Liver (tissue), 8 donors: ENCODE measurements at regions not wholly inside any gene's neighbourhood (a gene's known extent, or its start where the extent isn't known, plus 50 kb on each side); places are given as distances from the start of the nearest gene placed in this dataset.

ENCODE experiments used
- DNase-seq: peaks from one replicate; pipeline ENCODE4 v3.0.0-alpha.2; 2017; ENCODE audit warnings: low spot score
- H3K27ac ChIP-seq, 2 donors: one replicate each; pipeline ENCODE4 v1.7.0; 2013; ENCODE audit warnings: inconsistent platforms in 2 of 2, low read length in 2 of 2, control low read depth in 1 of 2, low read depth in 1 of 2, mild to moderate bottlenecking in 1 of 2
- H3K27me3 ChIP-seq, 4 donors: one replicate each; pipeline versions ENCODE4 v1.6.1 to v1.7.0; 2013; ENCODE audit warnings: low read length in 3 of 4, inconsistent platforms in 1 of 4, mild to moderate bottlenecking in 1 of 4, moderate library complexity in 1 of 4; ENCODE audit not compliant: control insufficient read depth in 4 of 4, insufficient read depth in 4 of 4
- H3K36me3 ChIP-seq, 4 donors: one replicate each; pipeline versions ENCODE4 v1.6.1 to v1.7.0; 2013; ENCODE audit warnings: low read length in 3 of 4, mild to moderate bottlenecking in 3 of 4, low read depth in 1 of 4, moderate library complexity in 1 of 4; ENCODE audit not compliant: control insufficient read depth in 4 of 4, insufficient read depth in 3 of 4
- H3K4me1 ChIP-seq, 4 donors: one replicate each; pipeline versions ENCODE4 v1.6.1 to v1.7.0; 2013; ENCODE audit warnings: low read length in 3 of 4, mild to moderate bottlenecking in 3 of 4, moderate library complexity in 1 of 4; ENCODE audit not compliant: control insufficient read depth in 4 of 4, insufficient read depth in 4 of 4
- H3K4me3 ChIP-seq, 3 donors: one replicate each; pipeline versions ENCODE4 v1.6.1 to v1.7.0; 2013; ENCODE audit warnings: low read length in 3 of 3, control low read depth in 1 of 3, low read depth in 1 of 3, mild to moderate bottlenecking in 1 of 3
- H3K9ac ChIP-seq, 2 donors: one replicate each; pipeline ENCODE4 v1.7.0; 2013; ENCODE audit warnings: low read length in 2 of 2, mild to moderate bottlenecking in 2 of 2, moderate library complexity in 2 of 2, control low read depth in 1 of 2, low read depth in 1 of 2
- H3K9me3 ChIP-seq, 4 donors: one replicate each; pipeline versions ENCODE4 v1.6.1 to v1.7.0; 2013; ENCODE audit warnings: low read length in 3 of 4; ENCODE audit not compliant: control insufficient read depth in 4 of 4
- EGR1 ChIP-seq, 2 donors: IDR thresholded peaks; 2 replicates each; pipeline ENCODE4 v1.6.1; 2016 to 2018; ENCODE audit warnings: antibody characterized with exemption in 2 of 2, low read depth in 2 of 2
- GABPA ChIP-seq, 2 donors: IDR thresholded peaks in 1 of 2; conservative IDR thresholded peaks in 1 of 2; 2 replicates each; pipeline ENCODE4 v1.6.1; 2016; ENCODE audit warnings: antibody characterized with exemption in 2 of 2, mild to moderate bottlenecking in 1 of 2, moderate library complexity in 1 of 2
- HNF4A ChIP-seq, 2 donors: conservative IDR thresholded peaks; 2 replicates each; pipeline ENCODE4 v1.6.1; 2016; ENCODE audit warnings: antibody characterized with exemption in 2 of 2, mild to moderate bottlenecking in 2 of 2
- JUND ChIP-seq, 2 donors: IDR thresholded peaks; 2 replicates each; pipeline ENCODE4 v1.6.1; 2016; ENCODE audit warnings: antibody characterized with exemption in 2 of 2
- MAX ChIP-seq: IDR thresholded peaks from 2 replicates; pipeline ENCODE4 v1.6.1; 2016; ENCODE audit warnings: antibody characterized with exemption
- NR2F2 ChIP-seq: IDR thresholded peaks from 2 replicates; pipeline ENCODE4 v1.6.1; 2016; ENCODE audit warnings: antibody characterized with exemption
- RXRA ChIP-seq, 2 donors: IDR thresholded peaks; 2 replicates each; pipeline ENCODE4 v1.6.1; 2017 to 2018; ENCODE audit warnings: antibody characterized with exemption in 2 of 2, mild to moderate bottlenecking in 1 of 2
- SP1 ChIP-seq: IDR thresholded peaks from 2 replicates; pipeline ENCODE4 v1.6.1; 2018; ENCODE audit warnings: antibody characterized with exemption, mild to moderate bottlenecking
- TAF1 ChIP-seq: conservative IDR thresholded peaks from 2 replicates; pipeline ENCODE4 v1.6.1; 2016; ENCODE audit warnings: antibody characterized with exemption, mild to moderate bottlenecking
- YY1 ChIP-seq: IDR thresholded peaks from 2 replicates; pipeline ENCODE4 v1.6.1; 2016; ENCODE audit warnings: antibody characterized with exemption, mild to moderate bottlenecking
- ZBTB33 ChIP-seq: IDR thresholded peaks from 2 replicates; pipeline ENCODE4 v1.6.1; 2016; ENCODE audit warnings: antibody characterized with exemption
- WGBS: extraction: QIAGEN DNeasy Blood & Tissue Kit; methylation state at CpG from one replicate; pipeline ENCODE4 v1.1.7; 2013; 5-methylcytosine and 5-hydroxymethylcytosine counted together
- TF ChIP-seq, protein P1 (sequence below): fragments of 150-350 bp; IDR thresholded peaks from 2 replicates; pipeline ENCODE4 v1.5.1; 2017; ENCODE audit warnings: improper control_type of control experiment, low read depth, low read length; ENCODE audit not compliant: missing input control
- TF ChIP-seq, protein P2 (sequence below): IDR thresholded peaks from 2 replicates; pipeline ENCODE4 v1.6.1; 2016; ENCODE audit warnings: antibody characterized with exemption, mild to moderate bottlenecking
- donor health status: healthy.
- donor health status: healthy.
- donor health status: healthy.
- donor health status: healthy.
- donor health status: healthy.

GRCh38 chr1:59018446-59018845 is 234.6 kb upstream of the JUN start:
- no peak for DNase-seq
- H3K4me1 ChIP-seq = peaks cover 0 to 8% (median 3%) of the 10 kb centered on the region in 4 donors
- no peaks in the 10 kb centered on the region for H3K9me3 ChIP-seq
- H3K4me3 ChIP-seq = no peak overlapping the region
- H3K27me3 ChIP-seq = no peaks in the 10 kb centered on the region
- WGBS = 88% methylated on average over 6 of the region's 6 CpGs
- H3K36me3 ChIP-seq = no peaks in the 10 kb centered on the region
- TF ChIP-seq HNF4A (conservative IDR thresholded peaks at IDR 0.05) (no peak), GABPA (IDR thresholded peaks at IDR 0.05 in 1 of 2, conservative IDR thresholded peaks at IDR 0.05 in 1 of 2) (no peak), MAX (no peak), TAF1 (no peak), JUND (IDR thresholded peaks at IDR 0.05) (no peak), SP1 (no peak), NR2F2 (no peak), RXRA (IDR thresholded peaks at IDR 0.05) (no peak), ZBTB33 (no peak), EGR1 (IDR thresholded peaks at IDR 0.05; ENCODE audit: low read depth in 2 of 2) (no peak), YY1 (no peak)
- TF ChIP-seq, protein P1, sequence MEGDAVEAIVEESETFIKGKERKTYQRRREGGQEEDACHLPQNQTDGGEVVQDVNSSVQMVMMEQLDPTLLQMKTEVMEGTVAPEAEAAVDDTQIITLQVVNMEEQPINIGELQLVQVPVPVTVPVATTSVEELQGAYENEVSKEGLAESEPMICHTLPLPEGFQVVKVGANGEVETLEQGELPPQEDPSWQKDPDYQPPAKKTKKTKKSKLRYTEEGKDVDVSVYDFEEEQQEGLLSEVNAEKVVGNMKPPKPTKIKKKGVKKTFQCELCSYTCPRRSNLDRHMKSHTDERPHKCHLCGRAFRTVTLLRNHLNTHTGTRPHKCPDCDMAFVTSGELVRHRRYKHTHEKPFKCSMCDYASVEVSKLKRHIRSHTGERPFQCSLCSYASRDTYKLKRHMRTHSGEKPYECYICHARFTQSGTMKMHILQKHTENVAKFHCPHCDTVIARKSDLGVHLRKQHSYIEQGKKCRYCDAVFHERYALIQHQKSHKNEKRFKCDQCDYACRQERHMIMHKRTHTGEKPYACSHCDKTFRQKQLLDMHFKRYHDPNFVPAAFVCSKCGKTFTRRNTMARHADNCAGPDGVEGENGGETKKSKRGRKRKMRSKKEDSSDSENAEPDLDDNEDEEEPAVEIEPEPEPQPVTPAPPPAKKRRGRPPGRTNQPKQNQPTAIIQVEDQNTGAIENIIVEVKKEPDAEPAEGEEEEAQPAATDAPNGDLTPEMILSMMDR = no peak
- TF ChIP-seq, protein P2, sequence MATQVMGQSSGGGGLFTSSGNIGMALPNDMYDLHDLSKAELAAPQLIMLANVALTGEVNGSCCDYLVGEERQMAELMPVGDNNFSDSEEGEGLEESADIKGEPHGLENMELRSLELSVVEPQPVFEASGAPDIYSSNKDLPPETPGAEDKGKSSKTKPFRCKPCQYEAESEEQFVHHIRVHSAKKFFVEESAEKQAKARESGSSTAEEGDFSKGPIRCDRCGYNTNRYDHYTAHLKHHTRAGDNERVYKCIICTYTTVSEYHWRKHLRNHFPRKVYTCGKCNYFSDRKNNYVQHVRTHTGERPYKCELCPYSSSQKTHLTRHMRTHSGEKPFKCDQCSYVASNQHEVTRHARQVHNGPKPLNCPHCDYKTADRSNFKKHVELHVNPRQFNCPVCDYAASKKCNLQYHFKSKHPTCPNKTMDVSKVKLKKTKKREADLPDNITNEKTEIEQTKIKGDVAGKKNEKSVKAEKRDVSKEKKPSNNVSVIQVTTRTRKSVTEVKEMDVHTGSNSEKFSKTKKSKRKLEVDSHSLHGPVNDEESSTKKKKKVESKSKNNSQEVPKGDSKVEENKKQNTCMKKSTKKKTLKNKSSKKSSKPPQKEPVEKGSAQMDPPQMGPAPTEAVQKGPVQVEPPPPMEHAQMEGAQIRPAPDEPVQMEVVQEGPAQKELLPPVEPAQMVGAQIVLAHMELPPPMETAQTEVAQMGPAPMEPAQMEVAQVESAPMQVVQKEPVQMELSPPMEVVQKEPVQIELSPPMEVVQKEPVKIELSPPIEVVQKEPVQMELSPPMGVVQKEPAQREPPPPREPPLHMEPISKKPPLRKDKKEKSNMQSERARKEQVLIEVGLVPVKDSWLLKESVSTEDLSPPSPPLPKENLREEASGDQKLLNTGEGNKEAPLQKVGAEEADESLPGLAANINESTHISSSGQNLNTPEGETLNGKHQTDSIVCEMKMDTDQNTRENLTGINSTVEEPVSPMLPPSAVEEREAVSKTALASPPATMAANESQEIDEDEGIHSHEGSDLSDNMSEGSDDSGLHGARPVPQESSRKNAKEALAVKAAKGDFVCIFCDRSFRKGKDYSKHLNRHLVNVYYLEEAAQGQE = no peak
- no peak overlapping the region for H3K27ac ChIP-seq
- H3K9ac ChIP-seq = no peak overlapping the region

- WGBS = 89% methylated on average over 7 of the region's 7 CpGs
- Histone ChIP-seq H3K27ac (no peak overlapping the region), H3K4me3 (no peak overlapping the region), H3K9me3 (no peaks in the 10 kb centered on the region), H3K36me3 (no peaks in the 10 kb centered on the region), H3K4me1 (peaks cover 0 to 8% (median 3%) of the 10 kb centered on the region in 4 donors), H3K27me3 (no peaks in the 10 kb centered on the region), H3K9ac (no peak overlapping the region)
- TF ChIP-seq SP1 = no peak
- DNase-seq = no peak
These were observed 235.0 kb upstream of the JUN start for GRCh38 chr1:59018860-59019259.
